ENCODE measurements at regions not wholly inside any gene's neighbourhood (a gene's known extent, or its start where the extent isn't known, plus 50 kb on each side); places are given as distances from the start of the nearest gene placed in this dataset.

DNA sequence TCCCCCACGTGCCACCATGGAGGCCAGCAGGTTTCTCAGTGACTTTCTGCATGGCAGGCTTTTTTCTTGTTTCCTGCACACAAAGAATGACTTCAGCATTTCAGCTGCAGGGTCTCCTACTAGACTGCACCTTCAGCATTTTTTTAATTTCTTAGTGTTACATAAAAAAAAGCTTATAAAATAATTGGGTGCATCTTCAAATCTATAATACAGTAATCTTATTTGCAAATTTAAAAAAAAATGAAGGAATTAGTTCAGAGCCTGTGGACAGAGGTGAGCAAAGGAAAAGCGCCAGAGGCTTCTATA, 57.6 kb downstream of the FAM50B start:
- Histone ChIP-seq H3K27ac (no peak overlapping the region), H3K4me1 (peaks cover 9% of the 10 kb centered on the region in 2 donors), H3K4me3 (replicated peaks in 1 of 3) (no peak overlapping the region), H3K9me3 (no peaks in the 10 kb centered on the region), H3K36me3 (no peaks in the 10 kb centered on the region), H3K27me3 (no peaks in the 10 kb centered on the region)
- TF ChIP-seq POLR2A (IDR thresholded peaks at IDR 0.05), result no peak
- TF ChIP-seq, protein P1, sequence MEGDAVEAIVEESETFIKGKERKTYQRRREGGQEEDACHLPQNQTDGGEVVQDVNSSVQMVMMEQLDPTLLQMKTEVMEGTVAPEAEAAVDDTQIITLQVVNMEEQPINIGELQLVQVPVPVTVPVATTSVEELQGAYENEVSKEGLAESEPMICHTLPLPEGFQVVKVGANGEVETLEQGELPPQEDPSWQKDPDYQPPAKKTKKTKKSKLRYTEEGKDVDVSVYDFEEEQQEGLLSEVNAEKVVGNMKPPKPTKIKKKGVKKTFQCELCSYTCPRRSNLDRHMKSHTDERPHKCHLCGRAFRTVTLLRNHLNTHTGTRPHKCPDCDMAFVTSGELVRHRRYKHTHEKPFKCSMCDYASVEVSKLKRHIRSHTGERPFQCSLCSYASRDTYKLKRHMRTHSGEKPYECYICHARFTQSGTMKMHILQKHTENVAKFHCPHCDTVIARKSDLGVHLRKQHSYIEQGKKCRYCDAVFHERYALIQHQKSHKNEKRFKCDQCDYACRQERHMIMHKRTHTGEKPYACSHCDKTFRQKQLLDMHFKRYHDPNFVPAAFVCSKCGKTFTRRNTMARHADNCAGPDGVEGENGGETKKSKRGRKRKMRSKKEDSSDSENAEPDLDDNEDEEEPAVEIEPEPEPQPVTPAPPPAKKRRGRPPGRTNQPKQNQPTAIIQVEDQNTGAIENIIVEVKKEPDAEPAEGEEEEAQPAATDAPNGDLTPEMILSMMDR (IDR thresholded peaks at IDR 0.05), result no peak
- 84 to 88% methylated on average over 2 of the region's 2 CpGs for WGBS, 2 donors
- DNase-seq, result no peak
- intact Hi-C loops (cut with DNase I), result no loop called here

DNA sequence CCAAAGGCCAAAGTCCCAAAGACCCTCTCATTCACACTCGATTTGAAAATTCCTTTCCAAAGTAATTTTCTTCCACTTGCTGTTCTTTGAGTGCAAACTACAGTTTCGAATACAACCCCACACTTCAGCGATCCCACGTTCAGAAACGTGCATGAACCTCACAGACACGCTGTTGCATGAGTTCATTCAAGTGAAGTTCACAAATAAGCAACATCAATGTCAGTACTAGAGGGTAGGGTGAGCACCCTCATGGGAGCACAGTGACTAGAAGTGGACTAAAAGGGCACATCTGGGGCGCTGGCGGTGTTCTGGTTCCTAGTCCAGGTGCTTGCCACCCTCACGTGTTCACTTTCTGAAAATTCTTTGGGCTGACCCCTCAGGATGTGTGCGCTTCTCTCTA, 59.0 kb downstream of the FAM50B start:
- DNase-seq, result no peak
- peaks cover 22 to 23% of the 10 kb centered on the region in 2 donors for H3K4me1 ChIP-seq
- no peak overlapping the region for H3K27ac ChIP-seq
- H3K9me3 ChIP-seq, result no peaks in the 10 kb centered on the region
- intact Hi-C loops (cut with DNase I), result no loop called here
- H3K4me3 ChIP-seq (replicated peaks in 1 of 3), result no peak overlapping the region
- no peaks in the 10 kb centered on the region for H3K27me3 ChIP-seq
- 78 to 84% methylated on average over 10 of the region's 10 CpGs for WGBS, 2 donors
- no peaks in the 10 kb centered on the region for H3K36me3 ChIP-seq
- TF ChIP-seq POLR2A (IDR thresholded peaks at IDR 0.05), result no peak
- TF ChIP-seq, protein P1 (IDR thresholded peaks at IDR 0.05), result no peak

DNA sequence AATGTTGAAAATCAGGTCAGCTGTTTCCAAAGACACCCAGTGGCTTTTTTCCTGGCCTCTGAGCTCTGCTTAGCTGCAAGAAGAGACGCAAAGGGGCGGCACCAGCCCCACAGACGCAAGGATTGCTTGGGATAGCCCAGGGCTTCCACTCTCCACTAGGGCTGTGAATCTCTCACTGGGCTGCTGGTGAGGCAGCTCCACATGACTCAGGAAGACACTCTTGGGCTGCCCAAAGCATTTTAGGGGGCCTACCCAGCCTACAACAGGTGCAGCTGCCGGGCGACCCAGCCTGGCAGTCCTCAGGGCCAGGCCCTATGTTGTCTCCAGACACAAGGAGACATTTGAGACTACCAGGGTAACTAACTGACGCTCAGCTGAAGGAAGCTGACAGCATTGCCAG, 59.8 kb downstream of the FAM50B start:
- no peaks in the 10 kb centered on the region for H3K9me3 ChIP-seq
- H3K27me3 ChIP-seq, result no peaks in the 10 kb centered on the region
- H3K4me3 ChIP-seq (replicated peaks in 1 of 3), result no peak overlapping the region
- DNase-seq, result no peak
- TF ChIP-seq, protein P1 (IDR thresholded peaks at IDR 0.05), result no peak
- no peak for TF ChIP-seq POLR2A (IDR thresholded peaks at IDR 0.05)
- intact Hi-C loops (cut with DNase I), result no loop called here
- no peaks in the 10 kb centered on the region for H3K36me3 ChIP-seq
- H3K4me1 ChIP-seq, result peaks cover 29 to 30% of the 10 kb centered on the region in 2 donors
- H3K27ac ChIP-seq, result no peak overlapping the region
- WGBS, 2 donors, result 82 to 95% methylated on average over 3 to 6 of the region's 6 CpGs

DNA sequence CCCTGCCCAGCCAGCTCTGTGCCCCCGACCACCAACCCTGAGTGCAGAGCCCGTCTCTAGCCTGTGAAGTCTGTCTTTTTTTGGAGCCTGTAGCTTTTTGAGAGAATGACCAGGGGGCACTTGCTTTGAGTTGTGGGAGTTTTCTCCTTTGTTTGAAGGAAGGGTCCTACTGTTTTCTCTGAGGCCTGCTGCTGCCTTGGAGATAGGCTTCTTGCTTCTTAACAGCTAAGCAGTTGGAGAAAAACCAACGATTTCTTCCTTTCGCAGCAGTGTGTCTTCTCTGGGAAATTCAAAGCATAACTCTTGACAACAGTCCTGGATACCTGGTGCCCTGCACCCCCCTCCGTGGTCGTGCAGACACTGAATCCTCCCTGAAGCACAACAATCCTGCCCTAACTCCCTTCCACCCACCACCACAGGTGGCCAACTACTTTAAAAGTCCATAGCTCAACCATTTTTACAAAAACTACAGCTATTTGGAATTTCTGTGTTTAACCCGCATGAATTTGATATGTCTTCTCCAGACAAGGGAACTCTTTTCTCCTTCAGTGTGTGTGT, 61.0 kb downstream of the FAM50B start:
- H3K4me3 ChIP-seq (replicated peaks in 1 of 3), result no peak overlapping the region
- no peaks in the 10 kb centered on the region for H3K27me3 ChIP-seq
- WGBS, 2 donors, result 91 to 93% methylated on average over 7 of the region's 7 CpGs
- TF ChIP-seq, protein P1 (IDR thresholded peaks at IDR 0.05), result no peak
- TF ChIP-seq POLR2A (IDR thresholded peaks at IDR 0.05), result no peak
- H3K36me3 ChIP-seq, result no peaks in the 10 kb centered on the region
- no peaks in the 10 kb centered on the region for H3K9me3 ChIP-seq
- no peak overlapping the region for H3K27ac ChIP-seq
- DNase-seq, result no peak
- H3K4me1 ChIP-seq, result peaks cover 37% of the 10 kb centered on the region in 2 donors
- intact Hi-C loops (cut with DNase I), result no loop called here

DNA sequence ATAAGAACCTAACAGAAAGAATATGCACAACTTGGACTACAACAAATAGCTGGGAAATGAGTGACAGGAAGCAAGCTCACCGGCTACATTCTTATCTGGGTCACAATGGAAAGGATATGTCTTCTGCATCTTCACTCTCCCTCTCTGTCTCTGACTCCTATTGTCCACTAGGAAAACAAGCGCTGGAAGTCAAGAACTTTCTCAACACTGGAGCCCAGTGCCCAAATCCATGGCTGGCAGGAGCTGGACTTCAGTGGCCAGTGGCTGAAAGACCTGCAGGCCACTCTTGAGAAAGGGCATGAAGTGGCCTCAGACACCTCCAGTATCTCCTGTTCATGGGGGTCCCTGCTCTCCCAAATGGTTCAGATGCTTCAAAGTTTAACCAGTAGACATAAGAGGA, 62.0 kb downstream of the FAM50B start:
- DNase-seq, result no peak
- no peaks in the 10 kb centered on the region for H3K27me3 ChIP-seq
- no peaks in the 10 kb centered on the region for H3K36me3 ChIP-seq
- TF ChIP-seq, protein P1 (IDR thresholded peaks at IDR 0.05), result no peak
- TF ChIP-seq POLR2A (IDR thresholded peaks at IDR 0.05), result no peak
- no peak overlapping the region for H3K4me3 ChIP-seq (replicated peaks in 1 of 3)
- WGBS, 2 donors, result 71 to 82% methylated on average over 2 of the region's 2 CpGs
- H3K9me3 ChIP-seq, result no peaks in the 10 kb centered on the region
- H3K27ac ChIP-seq, result peak overlapping the region in 2 of 3 donors; percentile 90 to 97
- peaks cover 44 to 46% of the 10 kb centered on the region in 2 donors for H3K4me1 ChIP-seq
- intact Hi-C loops (cut with DNase I), result no loop called here
